Calu3 (cell line): ENCODE measurements at regions not wholly inside any gene's neighbourhood (a gene's known extent, or its start where the extent isn't known, plus 50 kb on each side); places are given as distances from the start of the nearest gene placed in this dataset.

ENCODE experiments used
- BruUV-seq: library from RNA; stranded (reverse); fragments of 400-500 nt; replicated peaks from 2 replicates; lab custom pipeline; 2021; lab: Mats Ljungman, UMichigan
- CTCF ChIA-PET: fragments of 300-600 bp; sonication (Branson Sonifier 250); formaldehyde crosslinking; loops from one replicate; lab custom pipeline; 2022; ENCODE audit warnings: antibody characterized with exemption; lab: Charles Lee
- DNase-seq: peaks from one replicate; pipeline ENCODE4 v3.0.0; 2022
- H3K27ac Mint-ChIP-seq: one replicate; pipeline ENCODE4 v1.8.0; 2022; ENCODE audit warnings: mixed read lengths; ENCODE audit not compliant: unreplicated experiment
- H3K27me3 Mint-ChIP-seq: one replicate; pipeline ENCODE4 v1.8.0; 2022; ENCODE audit warnings: mixed read lengths; ENCODE audit not compliant: unreplicated experiment
- H3K36me3 Mint-ChIP-seq: one replicate; pipeline ENCODE4 v1.8.0; 2022; ENCODE audit warnings: mild to moderate bottlenecking, moderate library complexity, mixed read lengths; ENCODE audit not compliant: insufficient read depth, unreplicated experiment
- H3K4me1 Mint-ChIP-seq: one replicate; pipeline ENCODE4 v1.8.0; 2022; ENCODE audit warnings: mild to moderate bottlenecking, low read depth, mixed read lengths; ENCODE audit not compliant: unreplicated experiment
- H3K4me3 Mint-ChIP-seq: one replicate; pipeline ENCODE4 v1.8.0; 2022; ENCODE audit warnings: mild to moderate bottlenecking, low read depth, moderate library complexity, mixed read lengths; ENCODE audit not compliant: unreplicated experiment
- H3K9me3 Mint-ChIP-seq: one replicate; pipeline ENCODE4 v1.8.0; 2022; ENCODE audit warnings: low read depth, mixed read lengths; ENCODE audit not compliant: unreplicated experiment
- intact Hi-C: fragments of 100-400 bp; cut with micrococcal nuclease; formaldehyde crosslinking; loops from one replicate; pipeline ENCODE4 v1.10.0; 2022; ENCODE audit not compliant: unreplicated experiment
- TF ChIP-seq, protein P1 (sequence below): fragments of 200-600 bp; IDR thresholded peaks from one replicate; pipeline ENCODE4 v1.8.0; 2022; ENCODE audit warnings: antibody characterized with exemption; ENCODE audit not compliant: unreplicated experiment

DNA sequence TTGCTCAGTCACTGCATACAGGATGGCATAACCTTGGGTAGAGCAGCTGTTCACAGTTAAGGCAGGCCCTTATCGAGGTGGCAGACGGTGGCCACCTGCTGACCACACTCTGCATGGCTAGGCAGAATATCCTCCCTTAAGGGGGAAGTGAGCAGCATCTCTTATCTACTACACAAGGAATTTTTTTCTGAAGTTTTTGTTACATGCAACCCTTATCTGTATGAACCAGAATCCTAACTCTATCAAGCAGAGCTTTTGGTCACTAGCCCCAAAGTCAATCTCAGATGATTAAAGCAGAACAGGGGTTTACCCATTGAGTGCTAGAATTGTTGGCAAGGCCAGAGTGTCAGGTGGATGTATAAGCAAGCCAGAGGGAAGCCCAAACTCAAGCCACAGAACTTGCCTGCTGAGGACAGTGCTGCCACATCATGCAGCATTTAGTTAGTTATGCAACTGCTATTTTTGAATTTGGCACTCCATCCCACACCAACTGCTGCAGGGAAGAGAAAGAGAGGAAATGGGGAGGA, 192.8 kb downstream of the TBX5 start:
- no TSS peak for BruUV-seq
- no peak for DNase-seq
- TF ChIP-seq, protein P1, sequence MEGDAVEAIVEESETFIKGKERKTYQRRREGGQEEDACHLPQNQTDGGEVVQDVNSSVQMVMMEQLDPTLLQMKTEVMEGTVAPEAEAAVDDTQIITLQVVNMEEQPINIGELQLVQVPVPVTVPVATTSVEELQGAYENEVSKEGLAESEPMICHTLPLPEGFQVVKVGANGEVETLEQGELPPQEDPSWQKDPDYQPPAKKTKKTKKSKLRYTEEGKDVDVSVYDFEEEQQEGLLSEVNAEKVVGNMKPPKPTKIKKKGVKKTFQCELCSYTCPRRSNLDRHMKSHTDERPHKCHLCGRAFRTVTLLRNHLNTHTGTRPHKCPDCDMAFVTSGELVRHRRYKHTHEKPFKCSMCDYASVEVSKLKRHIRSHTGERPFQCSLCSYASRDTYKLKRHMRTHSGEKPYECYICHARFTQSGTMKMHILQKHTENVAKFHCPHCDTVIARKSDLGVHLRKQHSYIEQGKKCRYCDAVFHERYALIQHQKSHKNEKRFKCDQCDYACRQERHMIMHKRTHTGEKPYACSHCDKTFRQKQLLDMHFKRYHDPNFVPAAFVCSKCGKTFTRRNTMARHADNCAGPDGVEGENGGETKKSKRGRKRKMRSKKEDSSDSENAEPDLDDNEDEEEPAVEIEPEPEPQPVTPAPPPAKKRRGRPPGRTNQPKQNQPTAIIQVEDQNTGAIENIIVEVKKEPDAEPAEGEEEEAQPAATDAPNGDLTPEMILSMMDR = no peak
- CTCF ChIA-PET = no interaction called here
- no peaks in the 10 kb centered on the region for H3K36me3 Mint-ChIP-seq
- H3K9me3 Mint-ChIP-seq = peaks cover 17% of the 10 kb centered on the region
- intact Hi-C loops = no loop called here
- H3K4me3 Mint-ChIP-seq = no peak overlapping the region
- H3K4me1 Mint-ChIP-seq = no peaks in the 10 kb centered on the region
- H3K27ac Mint-ChIP-seq = no peak overlapping the region
- no peaks in the 10 kb centered on the region for H3K27me3 Mint-ChIP-seq

DNA sequence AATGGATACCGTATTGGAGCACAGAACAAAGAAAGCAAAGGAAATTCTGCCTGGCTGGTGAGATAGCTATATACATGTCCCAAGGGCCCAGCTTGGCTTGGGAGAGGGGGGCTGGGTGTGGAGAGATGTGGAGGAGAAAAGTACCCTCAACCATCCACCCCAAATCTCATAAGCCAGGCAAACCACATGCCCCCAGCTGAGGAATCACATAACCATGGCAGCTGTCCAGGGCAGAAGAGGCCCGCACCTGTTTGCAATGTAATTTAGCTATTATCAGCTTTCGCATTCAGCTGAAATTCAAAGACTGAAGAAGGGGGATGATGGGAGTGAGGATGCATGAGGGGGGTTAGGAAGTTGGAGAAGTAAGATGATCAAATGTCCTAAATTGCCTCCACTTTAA, 196.1 kb downstream of the TBX5 start:
- H3K4me3 Mint-ChIP-seq = no peak overlapping the region
- peaks cover 11% of the 10 kb centered on the region for H3K9me3 Mint-ChIP-seq
- intact Hi-C loops = no loop called here
- CTCF ChIA-PET = no interaction called here
- H3K36me3 Mint-ChIP-seq = no peaks in the 10 kb centered on the region
- H3K27me3 Mint-ChIP-seq = no peaks in the 10 kb centered on the region
- H3K27ac Mint-ChIP-seq = no peak overlapping the region
- no TSS peak for BruUV-seq
- no peak for DNase-seq
- TF ChIP-seq, protein P1 = no peak
- H3K4me1 Mint-ChIP-seq = no peaks in the 10 kb centered on the region

DNA sequence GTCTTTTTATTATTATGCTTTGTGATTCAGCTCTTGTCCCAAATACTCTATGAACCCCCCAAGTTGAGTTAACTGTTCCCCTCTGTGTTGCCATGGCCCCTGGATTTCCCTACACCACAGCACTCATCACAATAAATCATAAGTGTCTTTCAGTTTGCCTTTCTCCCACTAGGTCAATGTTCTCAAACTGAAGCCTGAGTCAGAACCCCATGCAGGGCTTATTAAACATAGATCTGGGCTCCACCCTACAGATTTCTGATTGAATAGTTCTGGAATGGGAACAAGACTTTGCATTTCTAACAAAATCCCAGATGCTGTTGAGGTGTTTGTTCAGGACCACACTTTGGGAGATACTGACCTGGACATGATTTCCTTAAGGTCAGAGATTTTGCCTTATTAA, 199.4 kb downstream of the TBX5 start:
- DNase-seq = no peak
- Mint-ChIP-seq H3K27ac (no peak overlapping the region), H3K4me3 (no peak overlapping the region), H3K9me3 (peaks cover 11% of the 10 kb centered on the region), H3K36me3 (no peaks in the 10 kb centered on the region), H3K27me3 (no peaks in the 10 kb centered on the region), H3K4me1 (no peaks in the 10 kb centered on the region)
- CTCF ChIA-PET = no interaction called here
- TF ChIP-seq, protein P1 = no peak
- no TSS peak for BruUV-seq
- intact Hi-C loops = no loop called here

DNA sequence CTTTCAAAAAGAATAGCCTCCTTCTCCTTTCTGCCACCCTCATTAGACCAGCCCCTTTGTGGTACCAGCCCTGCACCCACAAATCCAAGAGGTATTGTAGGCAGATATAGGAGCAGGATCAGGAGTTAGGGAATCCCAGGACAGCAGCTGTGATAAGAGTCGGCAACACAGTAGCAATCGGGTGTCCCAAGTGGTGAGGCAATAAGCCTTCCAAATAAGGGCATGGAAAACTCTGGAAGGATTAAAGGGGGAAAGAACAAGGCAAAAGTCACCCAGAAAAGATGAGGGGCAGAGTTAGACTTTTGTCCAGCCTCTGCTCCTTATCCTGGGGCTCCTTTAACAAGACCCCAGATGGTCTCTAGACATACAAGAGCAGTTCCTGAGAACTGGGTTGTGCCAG, 204.2 kb downstream of the TBX5 start:
- no peaks in the 10 kb centered on the region for H3K4me1 Mint-ChIP-seq
- DNase-seq = no peak
- CTCF ChIA-PET = no interaction called here
- H3K27me3 Mint-ChIP-seq = no peaks in the 10 kb centered on the region
- TF ChIP-seq, protein P1 = no peak
- no peak overlapping the region for H3K27ac Mint-ChIP-seq
- no peak overlapping the region for H3K4me3 Mint-ChIP-seq
- intact Hi-C loops = no loop called here
- H3K36me3 Mint-ChIP-seq = no peaks in the 10 kb centered on the region
- H3K9me3 Mint-ChIP-seq = peaks cover 3% of the 10 kb centered on the region
- BruUV-seq = no TSS peak
